ENCODE measurements at regions not wholly inside any gene's neighbourhood (a gene's known extent, or its start where the extent isn't known, plus 50 kb on each side); places are given as distances from the start of the nearest gene placed in this dataset.

- no peak for DNase-seq
Measured at GRCh38 chr12:125583071-125583470, 517.8 kb downstream of the AACS start.

- no peak for DNase-seq
Measured at GRCh38 chr12:125586441-125586840, 521.2 kb downstream of the AACS start.

- DNase-seq: no peak
Measured at GRCh38 chr12:125593269-125593668, 528.0 kb downstream of the AACS start.

GRCh38 chr12:125604976-125605375 lies 539.7 kb downstream of the AACS start:
- no peak for DNase-seq

GRCh38 chr12:125606312-125606711 lies 541.1 kb downstream of the AACS start:
- no peak for DNase-seq

- no peak for DNase-seq
Measured at GRCh38 chr12:125610292-125610691, 545.1 kb downstream of the AACS start.

- DNase-seq: no peak
Measured at GRCh38 chr12:125610971-125611370, 545.7 kb downstream of the AACS start.

GRCh38 chr12:125614058-125614457 lies 548.8 kb downstream of the AACS start:
- DNase-seq: no peak

- DNase-seq: no peak
Measured at GRCh38 chr12:125619723-125620122, 554.5 kb downstream of the AACS start.

GRCh38 chr12:125633686-125634085 lies 568.5 kb downstream of the AACS start:
- no peak for DNase-seq

- no peak for DNase-seq
Measured at GRCh38 chr12:125634813-125635212, 569.6 kb downstream of the AACS start.

GRCh38 chr12:125639826-125640225 lies 574.6 kb downstream of the AACS start:
- no peak for DNase-seq

- no peak for DNase-seq
Measured at GRCh38 chr12:125643055-125643454, 577.8 kb downstream of the AACS start.

- no peak for DNase-seq
Measured at GRCh38 chr12:125645724-125646123, 580.5 kb downstream of the AACS start.

- DNase-seq: no peak
Measured at GRCh38 chr12:125650587-125650986, 585.4 kb downstream of the AACS start.

- DNase-seq: no peak
Measured at GRCh38 chr12:125651625-125652024, 586.4 kb downstream of the AACS start.

- DNase-seq: no peak
Measured at GRCh38 chr12:125652681-125653080, 587.4 kb downstream of the AACS start.

- no peak for DNase-seq
Measured at GRCh38 chr12:125657681-125658080, 592.4 kb downstream of the AACS start.

GRCh38 chr12:125674554-125675338 lies 609.5 kb downstream of the AACS start:
- DNase-seq: no peak

- no peak for DNase-seq
Measured at GRCh38 chr12:125676366-125676765, 611.1 kb downstream of the AACS start.

GRCh38 chr12:125677829-125678228 lies 612.6 kb downstream of the AACS start:
- DNase-seq: no peak

GRCh38 chr12:125678589-125678993 lies 613.4 kb downstream of the AACS start:
- DNase-seq: no peak

GRCh38 chr12:125683748-125684381 lies 618.6 kb downstream of the AACS start:
- DNase-seq: no peak

- no peak for DNase-seq
Measured at GRCh38 chr12:125684968-125685790, 619.9 kb downstream of the AACS start.

All from CD4-positive, alpha-beta T cell treated with Interleukin-4 for 4 hours (primary cell).